Brain microvascular endothelial cell (primary cell): ENCODE measurements at regions not wholly inside any gene's neighbourhood (a gene's known extent, or its start where the extent isn't known, plus 50 kb on each side); places are given as distances from the start of the nearest gene placed in this dataset.

Experiments used
- DNase-seq: peaks from one replicate; pipeline ENCODE4 v3.0.0-alpha.2; 2020
- H3K27ac ChIP-seq: fragments of 250-450 bp; sonication (Bioruptor Pico); 2 replicates; pipeline ENCODE4 v1.5.1; 2020; ENCODE audit warnings: mild to moderate bottlenecking, moderate library complexity
- H3K27me3 ChIP-seq: fragments of 250-450 bp; sonication (Bioruptor Pico); replicated peaks from 2 replicates; pipeline ENCODE4 v1.5.1; 2020; ENCODE audit warnings: mild to moderate bottlenecking
- H3K36me3 ChIP-seq: fragments of 250-450 bp; sonication (Bioruptor Pico); replicated peaks from 2 replicates; pipeline ENCODE4 v1.5.1; 2020; ENCODE audit warnings: mild to moderate bottlenecking
- H3K4me3 ChIP-seq: 2 replicates; pipeline ENCODE4 v1.5.1; 2011; ENCODE audit warnings: low read depth, mild to moderate bottlenecking, control low read depth, low read length, moderate library complexity
- in situ Hi-C: cut with HindIII; loops from 2 replicates; pipeline ENCODE4 v1.10.0; 2017; ENCODE audit warnings: low sequenced_read_pairs, low pct_ligation_motif_present
- TF ChIP-seq, protein P1 (sequence below): IDR thresholded peaks from 2 replicates; pipeline ENCODE4 v1.5.1; 2011; ENCODE audit warnings: low read depth, mild to moderate bottlenecking, moderate library complexity, low read length, control low read depth, inconsistent platforms; ENCODE audit errors: missing control alignments

DNA sequence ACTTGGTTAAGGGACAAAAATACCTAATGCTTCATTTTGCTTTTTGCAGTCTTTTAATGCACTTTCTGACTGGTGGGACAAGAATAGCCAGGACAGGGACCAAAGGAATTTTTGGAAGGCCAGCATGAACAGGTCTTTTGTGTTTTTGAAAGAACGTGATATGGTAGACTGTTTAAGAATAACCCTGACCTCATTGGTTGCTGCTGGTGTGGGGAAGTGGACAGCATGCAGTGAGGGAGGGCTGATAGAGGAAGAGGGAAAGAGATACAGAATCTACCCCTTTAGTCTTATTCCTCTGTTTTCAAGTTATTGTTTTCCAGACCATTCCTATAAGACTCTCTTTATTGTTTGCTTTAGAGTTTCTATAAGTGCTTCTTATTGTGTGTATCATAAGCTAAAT, 816.2 kb downstream of the CDH11 start:
- Histone ChIP-seq H3K27ac (no peak overlapping the region), H3K36me3 (no peaks in the 10 kb centered on the region), H3K27me3 (no peaks in the 10 kb centered on the region), H3K4me3 (no peak overlapping the region)
- TF ChIP-seq, protein P1, sequence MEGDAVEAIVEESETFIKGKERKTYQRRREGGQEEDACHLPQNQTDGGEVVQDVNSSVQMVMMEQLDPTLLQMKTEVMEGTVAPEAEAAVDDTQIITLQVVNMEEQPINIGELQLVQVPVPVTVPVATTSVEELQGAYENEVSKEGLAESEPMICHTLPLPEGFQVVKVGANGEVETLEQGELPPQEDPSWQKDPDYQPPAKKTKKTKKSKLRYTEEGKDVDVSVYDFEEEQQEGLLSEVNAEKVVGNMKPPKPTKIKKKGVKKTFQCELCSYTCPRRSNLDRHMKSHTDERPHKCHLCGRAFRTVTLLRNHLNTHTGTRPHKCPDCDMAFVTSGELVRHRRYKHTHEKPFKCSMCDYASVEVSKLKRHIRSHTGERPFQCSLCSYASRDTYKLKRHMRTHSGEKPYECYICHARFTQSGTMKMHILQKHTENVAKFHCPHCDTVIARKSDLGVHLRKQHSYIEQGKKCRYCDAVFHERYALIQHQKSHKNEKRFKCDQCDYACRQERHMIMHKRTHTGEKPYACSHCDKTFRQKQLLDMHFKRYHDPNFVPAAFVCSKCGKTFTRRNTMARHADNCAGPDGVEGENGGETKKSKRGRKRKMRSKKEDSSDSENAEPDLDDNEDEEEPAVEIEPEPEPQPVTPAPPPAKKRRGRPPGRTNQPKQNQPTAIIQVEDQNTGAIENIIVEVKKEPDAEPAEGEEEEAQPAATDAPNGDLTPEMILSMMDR, result no peak
- in situ Hi-C loops, result no loop called here
- no peak for DNase-seq

DNA sequence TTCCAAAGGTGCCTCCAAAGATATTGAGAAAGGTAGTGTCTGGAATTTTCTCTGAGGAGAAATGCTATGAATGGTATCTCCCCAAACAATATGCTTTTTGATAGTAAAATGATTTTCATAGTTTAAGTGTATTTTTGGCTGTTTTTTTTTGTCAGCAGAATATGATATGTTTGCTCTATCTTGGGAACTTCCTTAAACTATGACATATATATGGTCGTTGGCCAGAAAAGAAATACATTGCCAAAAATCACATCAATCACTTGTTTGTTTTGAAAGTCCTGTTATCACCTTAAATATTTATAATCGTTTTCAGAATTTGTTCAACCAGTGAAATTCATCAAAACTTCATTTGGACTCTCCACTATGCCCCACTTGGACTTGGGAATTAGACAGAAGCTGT, 816.9 kb downstream of the CDH11 start:
- DNase-seq, result no peak
- H3K27me3 ChIP-seq, result no peaks in the 10 kb centered on the region
- TF ChIP-seq, protein P1, result no peak
- no peak overlapping the region for H3K4me3 ChIP-seq
- H3K27ac ChIP-seq, result no peak overlapping the region
- in situ Hi-C loops, result no loop called here
- H3K36me3 ChIP-seq, result no peaks in the 10 kb centered on the region

DNA sequence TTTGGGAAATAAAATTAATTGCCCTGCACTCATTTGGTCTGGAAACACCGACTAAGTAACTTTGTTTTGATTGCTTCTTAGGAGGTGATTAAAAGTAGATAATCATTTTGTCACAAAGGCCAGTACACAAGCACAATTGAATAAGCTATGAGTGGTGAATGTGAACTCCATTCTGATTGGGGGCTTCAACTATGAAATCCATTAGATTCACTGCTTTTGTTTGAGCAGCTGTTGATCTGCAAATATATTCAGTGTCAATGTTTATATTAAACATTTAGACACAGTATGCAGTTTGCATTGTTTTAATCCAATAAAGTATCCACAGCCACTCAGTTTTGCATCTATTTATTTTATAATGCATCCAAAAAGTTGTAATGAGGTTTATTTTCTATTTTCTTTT, 817.5 kb downstream of the CDH11 start:
- in situ Hi-C loops, result no loop called here

DNA sequence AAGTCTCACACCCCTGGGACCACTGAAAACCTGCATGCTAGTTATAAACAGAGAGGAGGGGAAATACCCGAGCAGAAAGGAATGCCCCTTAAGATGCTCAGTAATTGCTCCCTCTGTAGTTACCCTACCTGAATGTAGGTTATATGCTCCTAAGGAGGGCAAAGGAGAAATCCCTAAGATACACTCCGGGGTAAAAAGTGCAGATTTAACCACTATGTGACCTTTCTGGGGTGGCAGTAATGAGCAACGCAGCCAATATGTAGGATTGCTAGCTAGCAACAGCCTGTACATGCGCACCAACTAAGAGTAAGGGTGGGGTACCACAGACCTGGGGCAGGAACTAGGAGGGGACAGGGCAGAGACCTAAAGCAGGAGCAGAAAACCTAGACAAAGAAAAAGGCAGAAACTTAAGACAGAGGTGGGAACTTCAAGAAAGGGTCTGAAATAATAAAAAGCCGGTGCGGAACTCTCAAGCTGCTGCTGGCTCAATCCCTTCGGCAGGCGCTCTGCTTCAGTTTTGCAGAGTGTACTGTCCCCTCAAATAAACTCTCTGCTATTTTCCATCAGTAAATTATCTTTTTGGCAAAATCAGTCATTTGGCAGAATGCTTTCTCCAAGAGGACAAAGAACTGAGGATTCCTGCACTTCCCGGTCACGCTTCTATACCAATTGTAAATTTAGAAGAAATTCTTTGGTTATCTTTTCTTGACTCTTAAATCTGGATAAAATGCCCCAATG, 823.8 kb downstream of the CDH11 start:
- DNase-seq, result no peak
- in situ Hi-C loops, result no loop called here
- TF ChIP-seq, protein P1, result no peak
- H3K36me3 ChIP-seq, result no peaks in the 10 kb centered on the region
- no peak overlapping the region for H3K27ac ChIP-seq
- H3K4me3 ChIP-seq, result no peak overlapping the region
- no peaks in the 10 kb centered on the region for H3K27me3 ChIP-seq

More for the DNA sequence above, 817.5 kb downstream of the CDH11 start:
- TF ChIP-seq, protein P1, result no peak
- Histone ChIP-seq H3K4me3 (no peak overlapping the region), H3K36me3 (no peaks in the 10 kb centered on the region), H3K27me3 (no peaks in the 10 kb centered on the region), H3K27ac (no peak overlapping the region)
- no peak for DNase-seq

DNA sequence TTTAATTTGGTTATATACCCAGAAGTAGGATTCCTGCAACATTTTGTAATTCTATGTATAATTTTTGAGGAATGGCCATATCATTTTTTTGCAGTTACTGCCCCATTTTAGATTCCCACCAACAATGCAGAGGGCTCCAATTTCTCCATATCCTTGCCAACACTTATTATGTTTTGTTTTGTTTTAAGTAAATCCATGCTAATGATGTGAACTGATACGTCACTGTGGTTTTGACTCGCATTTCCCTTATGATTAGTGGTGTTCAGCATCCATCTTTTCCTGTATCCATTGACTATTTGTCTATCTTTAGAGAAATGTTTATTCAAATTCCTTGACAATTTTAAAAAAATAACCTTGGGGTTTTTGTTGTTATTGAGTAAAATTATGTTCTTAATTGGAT, 826.4 kb downstream of the CDH11 start:
- TF ChIP-seq, protein P1, result no peak
- in situ Hi-C loops, result no loop called here
- no peak overlapping the region for H3K4me3 ChIP-seq
- H3K36me3 ChIP-seq, result no peaks in the 10 kb centered on the region
- no peak overlapping the region for H3K27ac ChIP-seq
- no peak for DNase-seq
- H3K27me3 ChIP-seq, result no peaks in the 10 kb centered on the region

DNA sequence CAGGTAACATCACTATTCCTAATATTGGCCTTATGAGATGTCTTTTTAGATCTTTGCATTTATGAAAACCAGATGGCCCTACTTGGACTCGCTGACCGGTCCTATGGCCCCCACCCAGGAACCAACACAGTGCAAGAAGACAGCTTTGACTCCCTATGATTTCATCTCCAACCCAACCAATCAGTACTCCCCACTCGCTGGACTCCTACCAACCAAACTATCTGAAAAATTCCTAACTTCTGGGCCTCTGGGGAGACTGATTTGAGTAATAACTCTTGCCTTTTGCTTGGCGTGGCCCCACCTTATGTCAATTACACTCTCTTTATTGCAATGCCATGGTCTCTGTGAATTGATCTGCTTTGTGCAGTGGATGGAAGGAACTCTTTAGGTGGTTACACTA, 828.9 kb downstream of the CDH11 start:
- H3K36me3 ChIP-seq, result no peaks in the 10 kb centered on the region
- H3K27me3 ChIP-seq, result no peaks in the 10 kb centered on the region
- no peak overlapping the region for H3K27ac ChIP-seq
- H3K4me3 ChIP-seq, result no peak overlapping the region
- no peak for DNase-seq
- in situ Hi-C loops, result no loop called here
- TF ChIP-seq, protein P1, result no peak
